ENCODE measurements at regions not wholly inside any gene's neighbourhood (a gene's known extent, or its start where the extent isn't known, plus 50 kb on each side); places are given as distances from the start of the nearest gene placed in this dataset.

- intact Hi-C loops (cut with DNase I) = no loop called here
- WGBS, 4 donors = 25 to 33% (median 29%) methylated on average over 3 of the region's 3 CpGs
- DNase-seq = peak in 1 of 7 donors; percentile 1
Observed at GRCh38 chr3:59531066-59531745, 481.4 kb upstream of the CFAP20DC start.

DNA sequence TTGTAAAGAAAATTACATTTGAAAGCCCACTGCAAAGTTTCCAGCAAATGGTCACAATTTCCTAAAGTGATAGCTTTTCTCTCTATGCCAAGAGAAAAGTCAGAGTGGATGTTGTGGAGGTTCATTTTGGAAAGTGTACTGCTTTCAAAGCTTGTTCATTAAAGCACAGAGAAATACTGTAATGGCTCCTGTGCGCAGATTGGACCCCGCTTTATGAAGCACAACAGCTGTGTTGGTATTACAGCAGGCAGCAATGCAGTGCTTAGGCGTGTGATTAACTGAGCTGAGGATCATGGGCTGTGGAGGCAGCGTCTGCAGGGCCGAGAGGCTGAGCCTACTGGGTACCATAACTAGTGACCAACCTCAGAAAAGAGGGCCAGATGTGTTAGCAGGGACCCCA lies 478.4 kb upstream of the CFAP20DC start:
- 78 to 89% (median 83%) methylated on average over 5 of the region's 5 CpGs for WGBS, 4 donors
- no peak overlapping the region for H3K4me3 ChIP-seq
- H3K36me3 ChIP-seq (replicated peaks in 1 of 2) = no peaks in the 10 kb centered on the region
- intact Hi-C loops (cut with DNase I) = no loop called here
- H3K4me1 ChIP-seq (replicated peaks in 1 of 2) = no peaks in the 10 kb centered on the region
- DNase-seq = no peak
- no peak for TF ChIP-seq POLR2A (IDR thresholded peaks at IDR 0.05)
- no peak for TF ChIP-seq CTCF (IDR thresholded peaks at IDR 0.05)
- no peak overlapping the region for H3K27ac ChIP-seq
- H3K9me3 ChIP-seq (replicated peaks in 1 of 3) = no peaks in the 10 kb centered on the region
- H3K27me3 ChIP-seq = peaks cover 4% of the 10 kb centered on the region

More at GRCh38 chr3:59531066-59531745, 481.4 kb upstream of the CFAP20DC start:
- no peaks in the 10 kb centered on the region for H3K36me3 ChIP-seq (replicated peaks in 1 of 2)
- no peaks in the 10 kb centered on the region for H3K9me3 ChIP-seq (replicated peaks in 1 of 3)
- no peak overlapping the region for H3K27ac ChIP-seq
- TF ChIP-seq CTCF (IDR thresholded peaks at IDR 0.05) = no peak
- no peak for TF ChIP-seq POLR2A (IDR thresholded peaks at IDR 0.05)
- H3K4me3 ChIP-seq = no peak overlapping the region
- no peaks in the 10 kb centered on the region for H3K4me1 ChIP-seq (replicated peaks in 1 of 2)
- peaks cover 4% of the 10 kb centered on the region for H3K27me3 ChIP-seq

DNA sequence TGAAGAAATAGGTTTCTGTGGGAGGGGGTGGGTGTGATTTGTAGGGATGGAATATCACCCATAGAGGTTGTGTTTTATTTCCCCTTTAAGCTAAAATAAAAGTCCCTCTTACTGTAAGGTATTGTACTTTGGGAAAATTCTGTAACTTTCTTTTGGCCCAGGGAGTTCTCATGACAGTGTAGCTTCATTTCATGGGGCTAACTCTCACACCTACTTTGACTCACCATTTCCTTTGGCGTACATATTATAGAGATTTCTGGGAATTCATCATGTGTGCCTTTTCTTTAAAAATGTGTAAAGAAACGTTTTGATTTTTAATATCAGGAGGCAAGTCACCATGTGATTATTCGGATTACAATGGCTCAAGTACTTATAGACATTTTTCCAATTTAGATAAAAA lies 477.7 kb upstream of the CFAP20DC start:
- Histone ChIP-seq H3K36me3 (replicated peaks in 1 of 2) (no peaks in the 10 kb centered on the region), H3K9me3 (replicated peaks in 1 of 3) (no peaks in the 10 kb centered on the region), H3K27ac (no peak overlapping the region), H3K27me3 (peaks cover 4% of the 10 kb centered on the region), H3K4me1 (replicated peaks in 1 of 2) (no peaks in the 10 kb centered on the region), H3K4me3 (no peak overlapping the region)
- DNase-seq = no peak
- TF ChIP-seq CTCF (IDR thresholded peaks at IDR 0.05) = no peak
- no peak for TF ChIP-seq POLR2A (IDR thresholded peaks at IDR 0.05)
- intact Hi-C loops (cut with DNase I) = no loop called here
- WGBS, 4 donors = 59 to 73% (median 62%) methylated on average over 3 of the region's 3 CpGs

GRCh38 chr3:59526999-59527398 lies 477.2 kb upstream of the CFAP20DC start:
- intact Hi-C loops (cut with DNase I) = no loop called here
- Histone ChIP-seq H3K9me3 (replicated peaks in 1 of 3) (no peaks in the 10 kb centered on the region), H3K27me3 (peaks cover 4% of the 10 kb centered on the region), H3K4me1 (replicated peaks in 1 of 2) (no peaks in the 10 kb centered on the region), H3K4me3 (no peak overlapping the region), H3K27ac (no peak overlapping the region), H3K36me3 (replicated peaks in 1 of 2) (no peaks in the 10 kb centered on the region)
- TF ChIP-seq CTCF (IDR thresholded peaks at IDR 0.05) (no peak), POLR2A (IDR thresholded peaks at IDR 0.05) (no peak)
- no peak for DNase-seq
